Ovary (tissue), 3 donors: ENCODE measurements at regions not wholly inside any gene's neighbourhood (a gene's known extent, or its start where the extent isn't known, plus 50 kb on each side); places are given as distances from the start of the nearest gene placed in this dataset.

ENCODE experiments used
- CTCF ChIP-seq, 3 donors: fragments of 450-650 bp in 2 of 3; fragments of 200-600 bp in 1 of 3; IDR thresholded peaks; one replicate each; pipeline versions ENCODE4 v1.5.1 to v1.8.0; 2016 to 2022; ENCODE audit warnings: antibody characterized with exemption in 3 of 3, mild to moderate bottlenecking in 1 of 3
- EP300 ChIP-seq: sonication (generic); formaldehyde crosslinking; IDR thresholded peaks from one replicate; pipeline ENCODE4 v1.6.1; 2017; ENCODE audit warnings: antibody characterized with exemption
- POLR2A ChIP-seq: fragments of 450-650 bp; IDR thresholded peaks from one replicate; pipeline ENCODE4 v1.6.1; 2017; ENCODE audit warnings: antibody characterized with exemption, mild to moderate bottlenecking, moderate library complexity
- donor health status: DM: no; HTN: no; CAD: no.

DNA sequence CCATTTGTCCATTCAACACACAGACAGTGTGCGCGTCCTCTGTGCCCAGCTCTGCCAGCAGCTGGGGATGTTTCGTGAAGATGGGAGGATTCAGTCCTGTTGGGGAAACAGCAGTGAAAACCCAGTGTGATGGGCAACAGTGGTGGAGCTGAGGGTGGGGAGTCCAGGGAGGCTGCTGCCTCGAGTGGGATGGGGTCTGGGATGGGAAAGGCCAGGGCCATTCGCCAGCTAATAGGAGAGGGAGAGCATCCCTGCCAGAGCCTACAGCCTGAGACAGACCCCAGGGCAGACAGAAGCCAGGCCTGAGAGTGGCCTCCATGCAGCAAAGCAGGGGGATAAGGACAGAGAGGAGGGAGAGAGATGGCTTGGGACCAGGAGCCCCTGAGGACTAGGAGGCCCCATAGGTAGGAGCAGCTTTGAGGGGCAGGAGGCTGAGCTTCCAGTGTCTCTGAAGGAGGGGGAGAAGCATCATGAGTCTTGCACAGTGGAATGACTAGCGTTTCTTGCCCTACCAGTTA is 252.6 kb downstream of the NPHP4 start:
- TF ChIP-seq CTCF (IDR thresholded peaks at IDR 0.05): no peak
- no peak for TF ChIP-seq EP300
- TF ChIP-seq POLR2A: no peak
